ENCODE measurements at regions not wholly inside any gene's neighbourhood (a gene's known extent, or its start where the extent isn't known, plus 50 kb on each side); places are given as distances from the start of the nearest gene placed in this dataset.

DNA sequence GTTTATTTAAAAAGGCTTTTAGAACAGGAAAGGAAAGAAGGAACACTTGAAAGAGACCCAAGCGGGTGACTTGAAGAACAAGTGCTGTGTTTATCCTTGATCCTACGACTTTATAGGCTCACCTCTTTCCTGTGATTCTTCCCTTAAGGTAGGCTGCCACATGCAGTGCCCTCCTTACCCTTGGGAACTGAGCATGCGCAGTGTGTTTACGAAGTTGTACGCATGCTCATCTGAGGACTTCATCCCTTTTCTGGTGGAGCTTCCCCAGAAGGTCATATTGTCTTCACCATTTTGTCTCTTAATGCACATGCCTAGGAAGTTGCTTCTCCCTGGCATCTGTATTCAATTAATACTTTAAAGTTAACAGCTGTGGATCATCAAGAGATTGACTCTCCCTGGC, 49.9 kb upstream of the VOPP1 start (continued):
- TF ChIP-seq HNF1B (CRISPR knock-in tag; IDR thresholded peaks at IDR 0.05) (no peak), GATAD1 (CRISPR knock-in tag; IDR thresholded peaks at IDR 0.05) (no peak), NR2F2 (IDR thresholded peaks at IDR 0.05; ENCODE audit: borderline replicate concordance, low read depth) (no peak)

Small RNAs in the stretch of these regions (small RNA-seq; reads per million reads assigned to genes)
- gene RNU6-389P (ENCODE audit: insufficient read depth in 2 of 3, insufficient read length in 3 of 3, low read depth in 2 of 3, low replicate concordance in 1 of 3) (0 reads per million in 3 experiments), gene SUMO2P3 (ENCODE audit: insufficient read depth in 2 of 3, insufficient read length in 3 of 3, low read depth in 2 of 3, low replicate concordance in 1 of 3) (0 reads per million in 3 experiments)
